ENCODE measurements at regions not wholly inside any gene's neighbourhood (a gene's known extent, or its start where the extent isn't known, plus 50 kb on each side); places are given as distances from the start of the nearest gene placed in this dataset.

- Mint-ChIP-seq H3K27me3 (ENCODE audit: unreplicated experiment) (peaks cover 3% of the 10 kb centered on the region), H3K4me1 (ENCODE audit: low read depth, unreplicated experiment) (no peaks in the 10 kb centered on the region), H3K9me3 (ENCODE audit: unreplicated experiment) (no peaks in the 10 kb centered on the region), H3K4me3 (ENCODE audit: unreplicated experiment) (no peak overlapping the region), H3K27ac (ENCODE audit: unreplicated experiment) (no peak overlapping the region), H3K36me3 (ENCODE audit: unreplicated experiment) (no peaks in the 10 kb centered on the region)
- no peak for DNase-seq
- TF ChIP-seq, protein P1, sequence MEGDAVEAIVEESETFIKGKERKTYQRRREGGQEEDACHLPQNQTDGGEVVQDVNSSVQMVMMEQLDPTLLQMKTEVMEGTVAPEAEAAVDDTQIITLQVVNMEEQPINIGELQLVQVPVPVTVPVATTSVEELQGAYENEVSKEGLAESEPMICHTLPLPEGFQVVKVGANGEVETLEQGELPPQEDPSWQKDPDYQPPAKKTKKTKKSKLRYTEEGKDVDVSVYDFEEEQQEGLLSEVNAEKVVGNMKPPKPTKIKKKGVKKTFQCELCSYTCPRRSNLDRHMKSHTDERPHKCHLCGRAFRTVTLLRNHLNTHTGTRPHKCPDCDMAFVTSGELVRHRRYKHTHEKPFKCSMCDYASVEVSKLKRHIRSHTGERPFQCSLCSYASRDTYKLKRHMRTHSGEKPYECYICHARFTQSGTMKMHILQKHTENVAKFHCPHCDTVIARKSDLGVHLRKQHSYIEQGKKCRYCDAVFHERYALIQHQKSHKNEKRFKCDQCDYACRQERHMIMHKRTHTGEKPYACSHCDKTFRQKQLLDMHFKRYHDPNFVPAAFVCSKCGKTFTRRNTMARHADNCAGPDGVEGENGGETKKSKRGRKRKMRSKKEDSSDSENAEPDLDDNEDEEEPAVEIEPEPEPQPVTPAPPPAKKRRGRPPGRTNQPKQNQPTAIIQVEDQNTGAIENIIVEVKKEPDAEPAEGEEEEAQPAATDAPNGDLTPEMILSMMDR (IDR thresholded peaks at IDR 0.05; ENCODE audit: partially characterized antibody, unreplicated experiment): no peak
These were observed 50.5 kb upstream of the STC2 start for GRCh38 chr5:173378727-173379126.
